HG03354 (cell line): ENCODE measurements at regions not wholly inside any gene's neighbourhood (a gene's known extent, or its start where the extent isn't known, plus 50 kb on each side); places are given as distances from the start of the nearest gene placed in this dataset.
A peak's percentile ranks its signal among the peaks of the same experiment; 100 is the strongest.

ENCODE experiments used
- ATAC-seq: cut with Tn5 transposase; IDR thresholded peaks from one replicate; pipeline ENCODE4 v1.9.1; 2021; ENCODE audit warnings: mild to moderate bottlenecking; ENCODE audit not compliant: unreplicated experiment, poor library complexity, severe bottlenecking

- ATAC-seq: no peak
These were observed 361.5 kb downstream of the FIGN start for GRCh38 chr2:163374282-163374681.

GRCh38 chr2:163373496-163373895 lies 362.3 kb downstream of the FIGN start:
- ATAC-seq: no peak

- ATAC-seq: no peak
These were observed 365.5 kb downstream of the FIGN start for GRCh38 chr2:163370169-163370886.

- ATAC-seq: no peak
These were observed 366.7 kb downstream of the FIGN start for GRCh38 chr2:163369111-163369510.

- no peak for ATAC-seq
These were observed 367.2 kb downstream of the FIGN start for GRCh38 chr2:163368655-163369054.

- no peak for ATAC-seq
These were observed 367.8 kb downstream of the FIGN start for GRCh38 chr2:163367825-163368582.

- ATAC-seq: no peak
These were observed 371.1 kb downstream of the FIGN start for GRCh38 chr2:163364736-163365135.

GRCh38 chr2:163353551-163353950 lies 382.3 kb downstream of the FIGN start:
- no peak for ATAC-seq

GRCh38 chr2:163351966-163352365 lies 383.8 kb downstream of the FIGN start:
- no peak for ATAC-seq

- no peak for ATAC-seq
These were observed 384.7 kb downstream of the FIGN start for GRCh38 chr2:163351143-163351542.

GRCh38 chr2:163348857-163349380 lies 386.9 kb downstream of the FIGN start:
- no peak for ATAC-seq

- peak; percentile 65 for ATAC-seq
These were observed 387.6 kb downstream of the FIGN start for GRCh38 chr2:163347982-163348856.

GRCh38 chr2:163345795-163346573 lies 389.8 kb downstream of the FIGN start:
- peak; percentile 72 for ATAC-seq

GRCh38 chr2:163343316-163343715 lies 392.5 kb downstream of the FIGN start:
- no peak for ATAC-seq

- no peak for ATAC-seq
These were observed 394.4 kb downstream of the FIGN start for GRCh38 chr2:163341426-163341825.

- no peak for ATAC-seq
These were observed 397.5 kb downstream of the FIGN start for GRCh38 chr2:163338270-163338669.

GRCh38 chr2:163324677-163325076 lies 411.1 kb downstream of the FIGN start:
- ATAC-seq: no peak

- ATAC-seq: no peak
These were observed 416.8 kb downstream of the FIGN start for GRCh38 chr2:163319006-163319405.

- no peak for ATAC-seq
These were observed 421.1 kb downstream of the FIGN start for GRCh38 chr2:163314712-163315111.
